Adrenal gland (tissue), 5 donors: ENCODE measurements at regions not wholly inside any gene's neighbourhood (a gene's known extent, or its start where the extent isn't known, plus 50 kb on each side); places are given as distances from the start of the nearest gene placed in this dataset.

Experiments used
- CTCF ChIP-seq, 6 experiments: fragments of 450-650 bp in 4 of 6; fragments of 200-600 bp in 2 of 6; sonication (generic) in 1 of 6; IDR thresholded peaks; 1 replicate in 5 of 6; 2 replicates in 1 of 6; pipeline versions ENCODE4 v1.5.1 to v1.8.0; 2016 to 2021; ENCODE audit warnings: antibody characterized with exemption in 6 of 6, mild to moderate bottlenecking in 2 of 6, moderate library complexity in 1 of 6
- POLR2A ChIP-seq, 2 donors: fragments of 450-650 bp; IDR thresholded peaks; one replicate each; pipeline ENCODE4 v1.6.1; 2017; ENCODE audit warnings: antibody characterized with exemption in 2 of 2, mild to moderate bottlenecking in 2 of 2, moderate library complexity in 1 of 2
- donor health status: DM: no; HTN: no; CAD: no.

GRCh38 chr18:25608091-25608490 lies 256.1 kb upstream of the ZNF521 start:
- no peak for TF ChIP-seq CTCF (IDR thresholded peaks at IDR 0.05)
- no peak for TF ChIP-seq POLR2A (IDR thresholded peaks at IDR 0.05)
